Urothelium cell line (cell line): ENCODE measurements at regions not wholly inside any gene's neighbourhood (a gene's known extent, or its start where the extent isn't known, plus 50 kb on each side); places are given as distances from the start of the nearest gene placed in this dataset.

Source experiments
- DNase-seq: peaks from one replicate; pipeline ENCODE4 v3.0.0; 2011; ENCODE audit warnings: low spot score, mixed read lengths
- FAIRE-seq: peaks from 2 replicates; lab custom pipeline; 2011; peaks lifted over from hg19 to GRCh38; lab: Jason Lieb, UNC

GRCh38 chrX:28042826-28043564 is 61.7 kb upstream of the DCAF8L1 start:
- FAIRE-seq (no peak), DNase-seq (no peak)

GRCh38 chrX:28042260-28042659 is 61.0 kb upstream of the DCAF8L1 start:
- FAIRE-seq: no peak
- no peak for DNase-seq

GRCh38 chrX:28039258-28039657 is 58.0 kb upstream of the DCAF8L1 start:
- FAIRE-seq: no peak

More at GRCh38 chrX:28039258-28039657, 58.0 kb upstream of the DCAF8L1 start:
- no peak for DNase-seq
